ENCODE measurements at regions not wholly inside any gene's neighbourhood (a gene's known extent, or its start where the extent isn't known, plus 50 kb on each side); places are given as distances from the start of the nearest gene placed in this dataset.

DNA sequence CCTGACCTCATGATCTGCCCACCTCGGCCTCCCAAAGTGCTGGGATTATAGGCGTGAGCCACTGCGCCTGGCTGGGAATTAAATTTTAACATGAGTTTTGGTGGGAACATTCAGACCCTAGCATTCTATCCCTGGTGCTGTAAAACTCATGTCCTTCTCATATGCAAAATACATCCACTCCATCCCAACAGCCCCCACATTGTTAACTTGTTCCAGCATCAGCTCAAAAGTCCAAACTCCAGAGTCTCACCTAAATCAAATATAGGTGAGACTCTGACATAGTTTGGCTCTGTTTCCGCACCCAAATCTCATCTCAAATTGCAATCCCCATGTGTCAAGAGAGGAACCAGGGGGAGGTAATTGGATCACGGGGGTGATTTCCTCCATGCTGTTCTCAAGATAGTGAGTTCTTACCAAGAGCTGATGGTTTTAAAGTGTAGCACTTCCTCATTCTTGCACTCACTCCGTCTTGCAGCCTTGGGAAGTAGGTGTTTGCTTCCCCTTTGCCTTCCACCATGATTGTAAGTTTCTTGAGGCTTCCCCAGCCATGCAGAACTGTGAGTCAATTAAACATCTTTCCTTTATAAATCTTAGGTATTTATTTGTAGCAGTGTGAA lies 96.2 kb upstream of the PLCL2 start:
- CTCF ChIA-PET = no interaction called here
- DNase-seq = no peak
- intact Hi-C loops (cut with micrococcal nuclease) = no loop called here
- Mint-ChIP-seq H3K27me3 (ENCODE audit: low read depth) (no peaks in the 10 kb centered on the region), H3K4me1 (ENCODE audit: low read depth) (peaks cover 12% of the 10 kb centered on the region), H3K9me3 (no peaks in the 10 kb centered on the region), H3K4me3 (no peak overlapping the region), H3K36me3 (ENCODE audit: low read depth) (no peaks in the 10 kb centered on the region), H3K27ac (no peak overlapping the region)

DNA sequence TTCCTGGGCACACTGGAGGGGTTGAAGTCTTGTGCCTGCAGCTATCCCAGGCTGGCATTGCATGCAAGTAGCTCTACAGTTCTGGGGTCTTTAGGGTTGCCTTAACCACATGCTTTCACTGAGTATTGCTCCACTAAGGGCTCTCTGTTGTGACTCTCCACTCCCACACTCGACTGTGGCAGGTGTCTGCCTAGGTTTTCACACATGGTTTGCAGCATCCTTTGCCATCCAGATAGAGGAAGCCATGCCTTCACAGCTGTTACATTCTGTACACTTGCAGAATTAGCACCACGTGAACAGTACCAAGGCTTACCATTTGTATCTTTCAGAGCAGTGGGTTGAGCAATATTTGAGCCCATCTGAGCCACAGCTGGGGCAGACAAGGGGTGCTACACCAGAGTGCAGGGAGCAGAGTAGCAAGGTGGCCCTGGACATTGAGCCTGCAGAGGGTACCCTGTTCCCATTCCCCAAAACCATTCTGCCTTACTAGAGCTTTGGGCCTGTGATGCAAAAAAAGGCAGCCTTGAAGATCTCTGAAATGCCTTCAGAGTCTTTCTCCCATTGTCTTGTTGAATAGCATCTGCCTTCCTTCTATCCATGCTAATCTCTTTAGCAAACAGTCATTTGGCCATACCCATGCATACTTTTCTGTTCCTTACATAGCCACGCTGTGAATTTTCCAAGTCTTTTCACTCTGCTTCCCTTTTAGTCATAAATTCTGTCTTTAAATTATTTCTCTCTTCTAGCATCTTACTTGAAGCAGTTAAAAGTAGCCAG lies 95.2 kb upstream of the PLCL2 start:
- H3K27me3 Mint-ChIP-seq (ENCODE audit: low read depth) = no peaks in the 10 kb centered on the region
- no peaks in the 10 kb centered on the region for H3K9me3 Mint-ChIP-seq
- H3K27ac Mint-ChIP-seq = no peak overlapping the region
- no peak for DNase-seq
- peaks cover 12% of the 10 kb centered on the region for H3K4me1 Mint-ChIP-seq (ENCODE audit: low read depth)
- intact Hi-C loops (cut with micrococcal nuclease) = no loop called here
- H3K36me3 Mint-ChIP-seq (ENCODE audit: low read depth) = no peaks in the 10 kb centered on the region
- H3K4me3 Mint-ChIP-seq = no peak overlapping the region
- CTCF ChIA-PET = no interaction called here

DNA sequence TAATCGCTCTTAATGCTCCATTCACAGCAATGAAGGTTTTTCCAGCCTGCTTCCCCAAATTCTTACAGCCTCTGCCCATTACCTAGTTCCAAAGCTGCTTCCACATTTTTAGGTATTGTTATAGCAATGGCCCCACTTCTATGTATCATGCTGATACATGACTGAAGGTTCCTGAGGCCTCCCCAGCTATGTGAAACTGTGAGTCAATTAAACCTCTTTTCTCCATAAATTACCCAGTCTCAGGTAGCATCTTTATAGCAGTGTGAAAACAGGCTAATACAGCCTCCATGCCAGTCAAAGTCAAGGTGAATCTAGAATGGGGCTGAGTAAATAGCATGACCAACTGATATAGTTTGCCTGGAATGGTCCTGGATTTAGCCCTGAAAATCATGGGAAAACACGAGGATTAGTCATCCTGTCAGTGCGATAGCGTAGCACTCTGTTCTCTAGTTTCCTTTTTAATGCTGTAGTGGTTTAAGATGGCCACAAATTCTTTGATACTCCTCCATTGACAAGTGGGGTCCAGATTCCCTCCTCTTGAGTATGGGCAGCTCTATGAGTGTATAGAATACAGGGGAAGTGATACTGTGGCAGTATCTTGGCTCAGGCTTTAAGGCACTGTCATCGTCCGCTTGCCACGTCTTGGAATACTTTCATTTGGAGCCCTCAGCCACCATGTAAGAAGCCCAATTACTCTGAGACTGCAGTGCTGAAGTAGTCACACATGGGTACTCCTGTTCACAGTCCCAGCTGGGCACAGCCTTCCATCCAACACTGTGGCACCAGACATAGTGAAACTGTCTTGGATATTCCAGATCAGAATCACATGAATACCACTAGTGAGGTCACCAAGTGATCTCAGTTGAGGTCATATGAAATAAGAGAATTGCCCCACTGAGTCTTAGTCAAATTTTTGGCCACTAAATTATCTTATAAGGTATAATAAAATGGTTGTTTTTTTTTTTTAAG lies 94.0 kb upstream of the PLCL2 start:
- no peaks in the 10 kb centered on the region for H3K36me3 Mint-ChIP-seq (ENCODE audit: low read depth)
- H3K27ac Mint-ChIP-seq = no peak overlapping the region
- CTCF ChIA-PET = no interaction called here
- intact Hi-C loops (cut with micrococcal nuclease) = no loop called here
- DNase-seq = no peak
- H3K27me3 Mint-ChIP-seq (ENCODE audit: low read depth) = no peaks in the 10 kb centered on the region
- peaks cover 12% of the 10 kb centered on the region for H3K4me1 Mint-ChIP-seq (ENCODE audit: low read depth)
- no peak overlapping the region for H3K4me3 Mint-ChIP-seq
- no peaks in the 10 kb centered on the region for H3K9me3 Mint-ChIP-seq

DNA sequence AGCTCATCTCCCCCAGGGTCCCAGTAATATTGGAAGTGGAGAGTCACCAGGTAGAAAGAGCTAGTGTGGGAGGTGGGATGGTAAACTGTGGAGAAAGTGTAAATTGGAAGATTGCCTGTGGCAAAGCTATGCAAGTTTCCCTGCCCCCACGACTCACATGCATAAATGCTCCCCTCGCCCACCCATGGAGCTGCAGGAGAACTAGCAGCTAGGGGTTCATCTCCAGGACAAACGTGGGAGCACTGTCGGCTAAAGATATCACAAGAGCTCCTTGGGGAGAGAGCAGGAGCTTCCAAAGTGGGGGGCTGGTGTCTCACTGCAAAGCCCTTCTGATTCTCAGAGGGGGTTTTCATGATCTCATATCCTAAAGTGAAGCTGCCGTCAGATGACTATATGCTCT lies 91.4 kb upstream of the PLCL2 start:
- CTCF ChIA-PET = interaction anchor here (0.6 kb wide), 1 partner anchor 512 kb away, joined by 3 read pairs; no protein-coding TSS in a partner anchor
- DNase-seq = no peak
- no peaks in the 10 kb centered on the region for H3K27me3 Mint-ChIP-seq (ENCODE audit: low read depth)
- no peaks in the 10 kb centered on the region for H3K36me3 Mint-ChIP-seq (ENCODE audit: low read depth)
- H3K4me1 Mint-ChIP-seq (ENCODE audit: low read depth) = peaks cover 25% of the 10 kb centered on the region
- no peak overlapping the region for H3K4me3 Mint-ChIP-seq
- no peak overlapping the region for H3K27ac Mint-ChIP-seq
- intact Hi-C loops (cut with micrococcal nuclease) = no loop called here
- H3K9me3 Mint-ChIP-seq = no peaks in the 10 kb centered on the region

DNA sequence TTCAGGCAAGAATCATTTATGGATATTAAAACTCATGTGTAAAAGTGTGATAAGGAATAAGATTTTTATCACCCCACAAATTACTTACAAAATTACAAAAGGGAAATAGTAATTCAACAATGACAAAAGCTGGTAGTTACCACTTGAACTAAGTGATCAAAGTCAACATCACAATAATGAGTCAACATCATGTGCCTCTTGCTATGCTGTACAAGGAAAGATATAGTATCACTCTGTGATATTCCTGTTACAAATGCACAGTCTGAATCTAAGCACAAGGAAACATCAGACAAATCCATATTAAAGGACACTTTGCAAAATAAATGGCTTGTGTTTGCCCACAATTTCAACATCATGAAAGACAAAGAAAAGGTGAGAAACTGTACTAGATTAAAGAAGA lies 90.5 kb upstream of the PLCL2 start:
- no peak overlapping the region for H3K4me3 Mint-ChIP-seq
- intact Hi-C loops (cut with micrococcal nuclease) = no loop called here
- CTCF ChIA-PET = no interaction called here
- H3K27ac Mint-ChIP-seq = no peak overlapping the region
- H3K9me3 Mint-ChIP-seq = peaks cover 3% of the 10 kb centered on the region
- peaks cover 25% of the 10 kb centered on the region for H3K4me1 Mint-ChIP-seq (ENCODE audit: low read depth)
- no peaks in the 10 kb centered on the region for H3K27me3 Mint-ChIP-seq (ENCODE audit: low read depth)
- DNase-seq = no peak
- no peaks in the 10 kb centered on the region for H3K36me3 Mint-ChIP-seq (ENCODE audit: low read depth)

DNA sequence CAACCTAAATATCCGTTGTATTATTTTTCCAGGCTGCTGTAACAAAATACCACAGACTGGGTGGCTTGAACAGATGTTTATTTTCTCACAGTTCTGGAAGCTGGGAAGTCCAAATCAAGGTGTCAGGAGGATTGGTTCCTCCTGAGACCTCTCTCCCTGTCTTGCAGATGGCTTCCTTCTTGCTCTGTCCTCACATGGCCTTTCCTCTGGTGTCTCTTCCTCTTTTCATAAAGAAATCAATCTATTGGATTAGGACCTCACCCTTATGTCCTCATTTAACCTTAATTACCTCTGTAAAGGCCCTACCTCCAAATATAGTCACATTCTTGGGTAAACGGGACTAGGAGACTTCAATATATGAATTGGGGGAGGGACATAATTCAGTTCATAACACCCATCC lies 89.2 kb upstream of the PLCL2 start:
- H3K4me1 Mint-ChIP-seq (ENCODE audit: low read depth) = peaks cover 26% of the 10 kb centered on the region
- H3K27ac Mint-ChIP-seq = no peak overlapping the region
- CTCF ChIA-PET = no interaction called here
- DNase-seq = no peak
- no peaks in the 10 kb centered on the region for H3K27me3 Mint-ChIP-seq (ENCODE audit: low read depth)
- no peaks in the 10 kb centered on the region for H3K36me3 Mint-ChIP-seq (ENCODE audit: low read depth)
- peaks cover 3% of the 10 kb centered on the region for H3K9me3 Mint-ChIP-seq
- H3K4me3 Mint-ChIP-seq = no peak overlapping the region
- intact Hi-C loops (cut with micrococcal nuclease) = no loop called here

DNA sequence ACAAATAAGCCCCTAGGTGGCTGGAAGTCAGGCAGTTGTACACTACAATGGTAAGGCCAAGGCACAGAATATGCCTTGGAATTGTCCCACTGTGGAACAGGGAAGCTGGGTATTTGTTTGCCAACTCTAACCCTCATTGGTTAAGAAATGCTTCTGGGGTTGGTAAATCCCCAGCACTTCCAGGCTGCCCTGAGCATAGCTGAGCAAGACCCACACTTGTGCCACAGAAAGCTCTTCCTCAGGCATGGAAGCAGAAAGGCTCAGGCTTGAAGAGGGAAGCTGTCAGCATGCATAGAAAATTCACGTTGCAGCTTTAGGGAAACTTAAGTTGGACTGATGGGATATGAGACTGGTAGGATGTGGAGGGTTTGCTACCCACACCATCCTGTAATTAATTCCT lies 86.9 kb upstream of the PLCL2 start:
- DNase-seq = no peak
- intact Hi-C loops (cut with micrococcal nuclease) = loop anchor here (1.0 to 2.0 kb wide), 2 partner anchors 44 to 353 kb away; no protein-coding TSS in a partner anchor
- Mint-ChIP-seq H3K4me1 (ENCODE audit: low read depth) (peaks cover 38% of the 10 kb centered on the region), H3K36me3 (ENCODE audit: low read depth) (no peaks in the 10 kb centered on the region), H3K27ac (no peak overlapping the region), H3K9me3 (peaks cover 3% of the 10 kb centered on the region), H3K4me3 (no peak overlapping the region), H3K27me3 (ENCODE audit: low read depth) (no peaks in the 10 kb centered on the region)
- CTCF ChIA-PET = interaction anchor here (0.7 kb wide), 1 partner anchor 1035 kb away, joined by 3 read pairs; no protein-coding TSS in a partner anchor

DNA sequence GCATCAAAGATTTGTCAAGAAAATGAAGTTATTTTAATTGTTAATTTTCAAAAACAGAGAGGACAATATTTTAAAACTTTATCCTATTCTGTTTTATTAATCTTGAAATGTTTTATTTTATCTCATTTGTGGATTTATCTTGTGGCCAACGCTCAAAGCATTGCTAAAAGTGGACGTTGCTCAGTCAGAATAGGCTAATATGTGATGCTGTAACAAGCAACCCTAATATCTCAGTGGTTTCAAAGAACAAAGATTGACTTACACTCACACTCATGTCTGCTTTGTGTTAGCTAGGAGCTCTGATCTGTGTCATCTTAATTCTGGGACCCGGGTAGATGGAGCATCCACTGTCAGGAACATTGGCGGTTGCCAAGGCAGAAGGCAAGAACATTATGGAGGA lies 86.0 kb upstream of the PLCL2 start:
- intact Hi-C loops (cut with micrococcal nuclease) = no loop called here
- H3K4me3 Mint-ChIP-seq = no peak overlapping the region

DNA sequence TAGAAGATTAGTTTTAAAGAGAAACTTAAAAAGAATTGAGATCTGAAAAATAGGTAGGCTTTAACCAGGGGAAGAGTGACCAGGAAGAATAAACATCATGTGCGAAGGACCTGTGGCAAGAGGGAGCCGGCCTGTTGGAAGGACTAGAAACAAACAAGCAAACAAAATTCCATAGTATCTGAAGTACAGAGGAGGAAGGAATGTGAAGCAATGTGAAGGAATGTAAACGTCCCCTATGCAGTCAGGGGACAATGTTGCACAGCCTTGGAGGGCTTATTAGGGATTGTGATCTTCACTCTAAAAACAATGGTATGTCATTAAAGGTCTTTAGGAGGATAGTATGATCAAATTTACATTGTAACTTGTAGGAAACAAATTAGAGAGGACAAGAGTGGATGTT lies 84.4 kb upstream of the PLCL2 start:
- H3K4me1 Mint-ChIP-seq (ENCODE audit: low read depth) = peaks cover 39% of the 10 kb centered on the region
- no peaks in the 10 kb centered on the region for H3K27me3 Mint-ChIP-seq (ENCODE audit: low read depth)
- no peaks in the 10 kb centered on the region for H3K36me3 Mint-ChIP-seq (ENCODE audit: low read depth)
- H3K4me3 Mint-ChIP-seq = no peak overlapping the region
- H3K27ac Mint-ChIP-seq = no peak overlapping the region
- intact Hi-C loops (cut with micrococcal nuclease) = no loop called here
- CTCF ChIA-PET = no interaction called here
- peaks cover 3% of the 10 kb centered on the region for H3K9me3 Mint-ChIP-seq
- no peak for DNase-seq

More for the DNA sequence above, 86.0 kb upstream of the PLCL2 start:
- CTCF ChIA-PET = no interaction called here
- peaks cover 39% of the 10 kb centered on the region for H3K4me1 Mint-ChIP-seq (ENCODE audit: low read depth)
- DNase-seq = no peak
- no peaks in the 10 kb centered on the region for H3K36me3 Mint-ChIP-seq (ENCODE audit: low read depth)
- no peaks in the 10 kb centered on the region for H3K27me3 Mint-ChIP-seq (ENCODE audit: low read depth)
- no peak overlapping the region for H3K27ac Mint-ChIP-seq
- peaks cover 3% of the 10 kb centered on the region for H3K9me3 Mint-ChIP-seq

DNA sequence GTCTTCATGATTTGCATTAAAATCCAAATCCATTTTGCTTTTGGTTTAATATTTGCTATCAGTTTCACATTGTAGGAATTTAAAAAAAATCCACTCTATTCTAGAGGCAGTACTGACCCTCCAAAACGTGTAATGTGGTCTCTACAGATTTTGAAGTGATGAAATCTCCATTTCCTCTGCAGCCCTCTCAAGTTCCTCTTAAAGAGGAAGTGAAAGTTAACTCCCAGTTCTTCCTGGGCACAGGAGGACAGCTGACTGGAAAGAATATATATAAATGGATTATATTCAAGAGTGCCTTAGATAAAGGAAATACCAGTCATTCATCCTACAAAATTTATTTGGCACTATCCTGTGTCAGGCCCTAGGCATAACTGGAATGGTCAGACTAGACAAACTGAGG lies 83.5 kb upstream of the PLCL2 start:
- H3K27me3 Mint-ChIP-seq (ENCODE audit: low read depth) = no peaks in the 10 kb centered on the region
- intact Hi-C loops (cut with micrococcal nuclease) = no loop called here
- CTCF ChIA-PET = no interaction called here
- no peak overlapping the region for H3K27ac Mint-ChIP-seq
- peaks cover 39% of the 10 kb centered on the region for H3K4me1 Mint-ChIP-seq (ENCODE audit: low read depth)
- no peak overlapping the region for H3K4me3 Mint-ChIP-seq
- no peak for DNase-seq
- H3K36me3 Mint-ChIP-seq (ENCODE audit: low read depth) = no peaks in the 10 kb centered on the region
- H3K9me3 Mint-ChIP-seq = peaks cover 3% of the 10 kb centered on the region

DNA sequence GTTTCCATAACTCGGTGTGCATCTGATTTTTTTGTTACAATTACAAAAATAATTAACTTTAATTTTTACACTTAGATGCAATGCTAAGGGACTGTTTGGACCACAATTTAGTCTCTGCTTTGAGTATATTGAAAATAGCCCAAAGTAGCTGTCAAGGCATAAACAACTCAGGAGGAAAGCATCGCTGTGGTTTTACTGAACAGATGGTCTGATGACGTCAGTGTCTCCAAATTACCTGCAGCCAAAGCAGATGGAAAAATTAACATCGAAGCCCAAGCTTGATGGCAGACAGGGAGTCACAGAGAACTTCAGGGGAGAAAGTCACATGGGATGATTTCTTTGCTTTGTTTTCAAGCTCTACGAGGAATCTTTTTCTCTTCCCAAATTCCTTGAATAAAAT lies 83.1 kb upstream of the PLCL2 start:
- CTCF ChIA-PET = no interaction called here

DNA sequence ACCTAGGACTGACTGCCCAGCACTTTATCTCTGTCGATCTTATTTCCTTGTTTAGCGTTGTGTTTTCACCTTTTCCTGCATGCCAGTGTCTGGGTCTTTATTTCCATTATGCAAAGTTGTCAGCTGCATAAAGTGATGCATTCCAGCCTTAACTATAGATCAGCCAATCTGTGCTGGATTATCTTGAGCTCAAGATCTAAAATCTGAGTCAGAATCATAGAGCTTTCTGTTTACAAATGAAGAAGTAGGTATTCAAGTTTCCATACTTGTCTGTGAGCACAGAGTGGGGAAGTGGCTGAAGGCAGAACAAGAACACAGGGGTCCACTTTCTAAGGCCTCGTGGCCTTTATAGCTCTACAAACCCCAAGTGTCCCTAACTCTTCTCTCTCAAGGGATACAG lies 82.4 kb upstream of the PLCL2 start:
- Mint-ChIP-seq H3K36me3 (ENCODE audit: low read depth) (no peaks in the 10 kb centered on the region), H3K9me3 (peaks cover 3% of the 10 kb centered on the region), H3K27me3 (ENCODE audit: low read depth) (no peaks in the 10 kb centered on the region), H3K4me3 (no peak overlapping the region), H3K4me1 (ENCODE audit: low read depth) (peaks cover 29% of the 10 kb centered on the region), H3K27ac (no peak overlapping the region)
- CTCF ChIA-PET = no interaction called here
- intact Hi-C loops (cut with micrococcal nuclease) = no loop called here
- DNase-seq = no peak

More for the DNA sequence above, 83.1 kb upstream of the PLCL2 start:
- Mint-ChIP-seq H3K4me1 (ENCODE audit: low read depth) (peaks cover 35% of the 10 kb centered on the region), H3K36me3 (ENCODE audit: low read depth) (no peaks in the 10 kb centered on the region), H3K4me3 (no peak overlapping the region), H3K27ac (no peak overlapping the region), H3K27me3 (ENCODE audit: low read depth) (no peaks in the 10 kb centered on the region), H3K9me3 (peaks cover 3% of the 10 kb centered on the region)
- intact Hi-C loops (cut with micrococcal nuclease) = no loop called here
- peak; percentile 27 for DNase-seq

All from activated naive CD4-positive, alpha-beta T cell treated with anti-CD3 and anti-CD28 coated beads for 36 hours (primary cell).